Inflammatory macrophage treated with lipopolysaccharide for 4 hours (primary cell): ENCODE measurements at regions not wholly inside any gene's neighbourhood (a gene's known extent, or its start where the extent isn't known, plus 50 kb on each side); places are given as distances from the start of the nearest gene placed in this dataset.

Experiments used
- DNase-seq: peaks from one replicate; pipeline ENCODE4 v3.0.0-alpha.2; 2020

GRCh38 chr3:84680700-84681099 is 278.1 kb upstream of the CADM2 start:
- no peak for DNase-seq

- no peak for DNase-seq
Observed at GRCh38 chr3:84683493-84683892, 275.3 kb upstream of the CADM2 start.

DNA sequence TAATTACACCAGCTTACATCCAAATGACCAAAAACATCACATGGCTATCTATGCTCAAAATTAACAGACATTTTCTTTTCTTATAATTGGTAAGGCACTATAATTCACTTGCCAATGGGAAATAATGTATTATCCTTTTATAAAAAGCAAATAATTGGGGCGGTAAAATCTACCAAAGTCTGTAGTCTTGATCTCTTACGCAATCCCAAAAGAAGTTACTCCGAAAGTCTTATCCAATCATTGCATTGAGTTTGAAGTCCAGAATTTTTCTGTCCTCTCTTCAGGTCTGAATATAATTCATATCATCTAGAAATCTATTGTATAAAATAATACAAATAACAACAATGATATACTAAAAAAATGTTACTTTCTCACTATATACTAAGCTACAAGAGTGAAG is 273.3 kb upstream of the CADM2 start:
- DNase-seq = no peak

DNA sequence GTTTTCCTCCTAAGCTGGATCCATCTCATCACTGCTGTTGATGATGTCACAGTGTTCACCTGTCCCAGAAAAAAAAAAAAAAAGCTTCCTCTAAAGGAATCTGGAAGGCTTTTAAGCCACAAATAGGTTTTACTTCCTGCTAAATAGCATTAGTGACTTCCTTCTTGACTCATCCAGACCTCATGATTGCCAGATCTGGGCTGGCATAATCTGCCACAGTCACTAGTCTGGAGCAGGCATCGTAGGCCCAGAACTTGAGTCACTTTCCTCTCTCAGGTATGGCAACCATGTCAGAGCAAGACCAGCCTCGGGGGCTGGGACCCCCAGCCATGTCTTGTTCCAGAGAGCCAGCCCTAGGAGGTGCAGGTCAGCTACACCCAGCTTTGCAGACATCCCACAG is 266.5 kb upstream of the CADM2 start:
- peak; percentile 14 for DNase-seq

DNA sequence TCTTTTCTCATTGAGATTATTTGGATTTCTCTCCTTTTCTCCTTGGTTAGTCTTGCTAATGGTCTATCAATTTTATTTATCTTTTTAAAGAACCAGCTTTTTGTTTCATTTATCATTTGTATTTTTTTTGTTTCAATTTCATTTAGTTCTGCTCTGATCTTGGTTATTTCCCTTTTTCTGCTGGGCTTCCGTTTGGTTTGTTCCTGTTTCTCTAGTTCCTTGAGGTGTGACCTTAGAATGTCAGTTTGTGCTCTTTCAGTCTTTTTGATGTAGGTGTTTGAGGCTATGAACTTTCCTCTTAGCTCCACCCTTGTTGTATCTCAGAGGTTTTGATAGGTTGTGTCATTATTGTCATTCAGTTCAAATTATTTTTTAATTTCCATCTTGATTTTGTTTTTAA is 248.5 kb upstream of the CADM2 start:
- DNase-seq = peak; percentile 70

DNA sequence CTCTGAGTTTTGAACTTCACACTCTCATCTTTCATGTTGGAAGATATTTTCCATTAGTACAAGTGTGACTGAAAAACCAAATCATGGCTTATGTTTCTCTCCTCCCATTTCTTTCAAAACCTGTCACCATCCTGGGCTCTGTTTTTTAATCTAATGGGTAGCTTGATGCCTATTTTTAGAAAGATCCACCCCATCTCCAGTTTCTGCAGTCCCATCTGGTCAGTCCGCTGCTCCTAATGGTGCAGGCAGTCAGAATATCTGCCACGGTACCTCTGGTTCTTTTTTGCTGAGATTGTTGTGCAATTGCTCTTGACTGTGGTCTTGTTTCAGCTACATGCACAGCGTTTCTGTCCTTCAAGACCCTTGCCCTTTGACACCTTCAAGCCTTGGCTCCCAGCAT is 240.9 kb upstream of the CADM2 start:
- DNase-seq = no peak

DNA sequence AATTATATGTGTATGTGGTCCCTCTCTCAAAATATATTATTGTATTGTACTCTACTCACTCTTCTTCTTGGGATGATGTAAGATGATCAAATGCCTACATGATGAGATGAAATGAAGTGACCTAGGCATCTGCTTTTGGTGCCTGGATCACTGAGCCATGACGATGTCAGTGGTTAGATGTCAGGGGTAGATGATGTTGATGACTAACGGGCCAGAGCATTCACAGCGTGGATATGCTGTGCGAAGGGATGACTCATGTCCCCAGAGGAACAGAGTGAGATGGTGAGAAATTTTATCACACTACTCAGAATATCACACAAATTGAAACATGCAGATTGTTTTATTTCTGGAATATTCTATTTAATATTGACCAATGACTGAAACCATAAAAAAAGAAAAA is 233.9 kb upstream of the CADM2 start:
- peak; percentile 46 for DNase-seq

GRCh38 chr3:84727616-84728015 is 231.2 kb upstream of the CADM2 start:
- no peak for DNase-seq

DNA sequence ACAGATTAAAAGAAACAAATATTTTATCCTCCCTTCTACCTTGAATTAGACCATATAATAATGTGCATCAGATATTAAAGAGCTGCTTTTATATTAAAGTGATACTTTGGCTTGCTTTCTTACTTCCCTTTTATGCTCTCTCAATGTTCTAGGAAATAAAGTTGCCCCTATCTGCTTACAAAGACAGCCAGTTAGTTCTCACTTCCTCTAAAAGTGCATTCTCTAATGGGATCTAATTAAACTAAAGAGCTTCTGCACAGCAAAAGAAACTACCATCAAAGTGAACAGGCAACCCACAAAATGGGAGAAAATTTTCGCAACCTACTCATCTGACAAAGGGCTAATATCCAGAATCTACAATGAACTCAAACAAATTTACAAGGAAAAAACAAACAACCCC is 224.1 kb upstream of the CADM2 start:
- DNase-seq = peak; percentile 17

DNA sequence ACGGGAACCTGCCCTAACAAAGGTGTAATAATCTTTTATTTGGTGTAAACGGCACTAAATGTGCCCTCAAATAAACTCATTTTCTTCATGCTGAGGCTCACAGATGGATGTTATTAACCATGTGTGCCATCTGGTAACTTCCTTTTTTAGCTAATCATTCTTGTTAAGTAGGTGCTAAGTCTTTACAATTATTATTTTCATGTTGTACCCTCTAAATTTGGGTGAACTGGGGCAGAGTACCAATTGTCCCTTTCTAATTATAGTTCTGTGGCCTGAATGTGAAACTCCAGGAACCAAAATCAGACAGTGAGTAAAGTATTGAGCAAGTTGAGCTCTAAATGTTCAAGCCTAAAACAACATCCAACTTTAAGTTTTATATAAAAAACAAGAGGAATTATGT is 220.7 kb upstream of the CADM2 start:
- DNase-seq = no peak

GRCh38 chr3:84742915-84743425 is 215.8 kb upstream of the CADM2 start:
- no peak for DNase-seq

- no peak for DNase-seq
Observed at GRCh38 chr3:84744130-84744529, 214.7 kb upstream of the CADM2 start.

DNA sequence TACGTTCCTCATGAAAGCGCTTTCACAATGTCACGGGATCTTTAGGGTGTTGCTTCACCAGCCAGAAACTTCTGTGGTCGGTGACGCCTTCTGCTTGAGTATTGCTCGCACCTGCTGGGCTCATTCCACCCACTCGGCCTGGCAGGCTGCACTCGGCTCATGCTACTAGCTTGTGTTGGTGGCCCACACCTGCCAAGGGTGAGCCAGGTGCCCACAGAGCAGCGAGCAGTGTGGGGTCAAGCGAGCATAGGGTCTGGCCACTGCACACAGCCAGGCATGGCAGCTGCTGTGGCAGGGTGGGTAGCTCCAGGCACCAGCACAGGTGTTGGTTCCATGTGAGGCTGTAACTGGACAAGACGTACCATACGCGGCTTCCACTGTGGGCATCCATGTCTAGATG is 202.9 kb upstream of the CADM2 start:
- DNase-seq = no peak

- DNase-seq = no peak
Observed at GRCh38 chr3:84759361-84759760, 199.4 kb upstream of the CADM2 start.

- DNase-seq = no peak
Observed at GRCh38 chr3:84772841-84773240, 185.9 kb upstream of the CADM2 start.

- DNase-seq = no peak
Observed at GRCh38 chr3:84783281-84783680, 175.5 kb upstream of the CADM2 start.

GRCh38 chr3:84789961-84790360 is 168.8 kb upstream of the CADM2 start:
- DNase-seq = no peak

- no peak for DNase-seq
Observed at GRCh38 chr3:84806958-84807357, 151.8 kb upstream of the CADM2 start.

GRCh38 chr3:84820126-84820525 is 138.7 kb upstream of the CADM2 start:
- DNase-seq = no peak

GRCh38 chr3:84820906-84821305 is 137.9 kb upstream of the CADM2 start:
- DNase-seq = no peak

GRCh38 chr3:84825817-84826216 is 133.0 kb upstream of the CADM2 start:
- no peak for DNase-seq

DNA sequence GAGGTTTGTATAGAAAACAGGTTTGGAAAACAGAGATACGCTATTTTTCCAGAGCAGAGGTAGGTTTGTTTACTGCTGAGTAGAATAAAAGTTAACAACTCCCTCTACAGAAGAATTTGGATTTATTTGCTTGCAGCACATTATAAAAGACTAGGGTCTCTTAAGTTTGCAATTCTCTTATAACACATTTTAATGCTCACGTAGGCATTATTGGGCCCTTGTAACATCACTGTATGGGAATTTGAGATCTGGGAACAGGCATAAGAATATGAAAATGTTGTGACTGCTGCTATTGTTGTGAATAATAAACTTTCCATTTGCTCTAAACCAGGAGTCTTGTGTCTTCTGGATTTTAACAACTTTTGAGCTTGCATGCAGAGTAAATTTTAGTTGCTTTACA is 128.3 kb upstream of the CADM2 start:
- no peak for DNase-seq

DNA sequence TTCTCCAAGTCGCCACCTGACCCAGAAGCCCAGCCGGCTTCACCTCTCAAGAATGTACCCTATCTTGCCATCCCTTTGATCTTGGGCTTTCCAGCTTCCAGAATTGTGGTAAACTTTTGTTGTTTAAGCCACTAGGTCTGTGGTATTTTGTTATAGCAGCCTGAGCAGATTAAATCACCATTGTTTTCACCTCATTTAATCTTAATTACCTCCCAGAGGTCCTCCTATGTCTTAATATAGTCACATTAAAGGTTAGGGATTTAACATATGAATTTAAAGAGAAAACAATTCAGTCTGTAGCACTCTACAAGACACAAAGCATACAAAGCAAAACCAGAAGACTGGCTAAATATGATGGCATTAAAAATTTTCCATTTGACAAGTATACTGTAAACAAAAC is 123.4 kb upstream of the CADM2 start:
- no peak for DNase-seq

DNA sequence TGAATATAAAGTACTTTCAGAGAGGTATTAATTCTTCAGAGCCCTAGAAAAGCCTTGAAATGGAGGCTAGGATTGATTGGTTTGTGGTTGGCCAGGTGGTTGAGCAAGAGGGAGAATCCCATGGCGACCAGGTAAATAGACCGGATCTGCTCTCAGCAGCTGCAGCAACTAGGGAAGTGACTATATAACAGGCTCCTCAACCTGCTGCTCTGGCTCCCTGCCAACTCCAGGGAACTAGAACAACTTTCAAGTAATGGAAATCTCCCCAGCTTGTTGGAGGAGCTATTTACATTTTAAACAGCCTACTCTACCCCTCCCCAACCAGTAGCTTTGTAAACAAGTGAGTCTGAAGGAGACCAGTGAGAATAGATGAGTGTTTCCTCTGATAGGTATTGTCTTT is 121.8 kb upstream of the CADM2 start:
- DNase-seq = no peak

DNA sequence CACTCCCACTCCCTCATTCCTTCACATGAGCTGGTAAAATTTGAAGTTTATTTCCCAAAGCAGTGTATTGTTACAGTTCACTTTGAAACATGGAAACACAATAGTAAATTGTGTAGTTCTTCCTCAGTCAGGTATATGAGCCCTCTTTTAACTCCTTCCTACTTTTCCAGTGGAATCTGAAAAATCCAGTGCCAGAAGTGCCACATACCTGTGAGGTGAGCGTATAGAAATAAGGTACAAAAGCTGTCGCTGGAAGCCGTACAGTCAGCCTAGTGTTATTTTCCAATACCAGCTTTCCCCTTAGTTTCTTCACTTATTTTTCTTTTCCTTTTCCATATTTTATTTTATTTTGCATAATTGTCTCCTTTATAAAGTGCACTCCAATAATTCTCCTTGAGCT is 81.7 kb upstream of the CADM2 start:
- DNase-seq = no peak

- no peak for DNase-seq
Observed at GRCh38 chr3:84881288-84881687, 77.5 kb upstream of the CADM2 start.
